ENCODE measurements at regions not wholly inside any gene's neighbourhood (a gene's known extent, or its start where the extent isn't known, plus 50 kb on each side); places are given as distances from the start of the nearest gene placed in this dataset.

- no peak for DNase-seq
Observed at GRCh38 chr16:85415196-85416090, 197.7 kb upstream of the GSE1 start.

DNA sequence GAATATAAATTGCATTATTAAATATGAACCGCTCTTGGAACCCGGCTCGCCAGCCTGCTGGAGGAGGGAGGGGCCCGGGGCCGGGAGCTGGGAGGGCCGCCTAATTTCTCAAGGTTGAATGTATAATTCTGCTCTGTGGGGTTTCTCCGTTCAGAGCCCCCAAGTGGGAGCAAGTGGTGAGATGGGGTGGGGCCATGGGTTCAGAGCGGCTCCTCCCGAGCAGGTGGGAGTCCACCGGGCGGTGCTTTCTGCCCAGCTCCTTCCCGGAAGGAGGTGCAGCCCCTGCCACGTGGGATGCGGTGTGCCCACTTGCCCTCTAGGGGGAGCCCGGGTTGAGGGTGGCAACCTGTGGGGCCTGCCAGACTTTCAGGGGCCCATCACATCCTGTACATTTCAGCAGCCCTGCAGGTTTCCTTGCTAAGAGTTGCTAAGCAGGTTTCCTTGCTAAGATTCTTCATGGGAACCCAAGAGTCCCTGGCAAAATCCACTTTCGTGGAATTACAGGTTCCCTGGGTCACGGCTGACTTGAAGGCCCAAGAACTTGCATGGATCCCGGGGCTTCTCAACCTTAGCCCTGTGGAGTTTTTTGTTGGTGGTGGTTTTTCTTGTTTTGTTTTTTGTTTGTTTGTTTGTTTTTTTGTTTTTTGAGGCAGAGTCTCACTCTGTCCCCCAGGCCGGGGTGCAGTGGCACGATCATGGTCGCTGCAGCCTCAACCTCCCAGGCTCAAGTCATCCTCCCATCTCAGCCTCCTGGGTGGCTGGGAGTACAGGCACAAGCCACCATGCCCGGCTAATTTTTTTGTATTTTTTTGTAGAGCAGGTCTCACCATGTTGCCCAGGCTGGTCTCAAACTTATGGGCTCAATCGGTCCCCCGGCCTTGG is 196.7 kb upstream of the GSE1 start:
- DNase-seq = peak; percentile 32

- DNase-seq = no peak
Observed at GRCh38 chr16:85417156-85417860, 195.8 kb upstream of the GSE1 start.

DNA sequence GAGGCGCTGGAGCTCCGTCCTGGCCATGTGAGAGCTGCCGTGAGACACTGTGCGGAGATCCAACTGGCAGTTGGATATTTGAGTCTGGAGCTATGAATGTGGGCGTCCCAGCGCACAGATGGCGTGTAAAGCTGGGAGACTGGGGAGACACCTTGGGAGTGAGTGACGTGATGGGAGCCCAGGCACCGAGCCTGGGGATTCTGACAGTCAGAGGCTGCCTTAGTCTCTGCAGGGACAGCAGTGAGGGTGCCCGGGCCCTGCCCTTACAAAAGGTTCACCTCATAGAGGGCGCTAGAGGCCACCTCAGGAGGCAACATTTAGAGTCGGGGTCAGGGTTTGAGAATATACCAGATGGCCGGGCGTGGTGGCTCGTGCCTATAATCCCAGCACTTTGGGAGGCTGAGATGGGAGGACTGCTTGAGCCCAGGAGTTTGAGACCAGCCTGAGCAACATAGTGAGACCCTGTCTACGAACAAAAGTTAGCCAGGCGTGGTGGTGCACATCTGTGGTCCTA is 194.1 kb upstream of the GSE1 start:
- DNase-seq = no peak

DNA sequence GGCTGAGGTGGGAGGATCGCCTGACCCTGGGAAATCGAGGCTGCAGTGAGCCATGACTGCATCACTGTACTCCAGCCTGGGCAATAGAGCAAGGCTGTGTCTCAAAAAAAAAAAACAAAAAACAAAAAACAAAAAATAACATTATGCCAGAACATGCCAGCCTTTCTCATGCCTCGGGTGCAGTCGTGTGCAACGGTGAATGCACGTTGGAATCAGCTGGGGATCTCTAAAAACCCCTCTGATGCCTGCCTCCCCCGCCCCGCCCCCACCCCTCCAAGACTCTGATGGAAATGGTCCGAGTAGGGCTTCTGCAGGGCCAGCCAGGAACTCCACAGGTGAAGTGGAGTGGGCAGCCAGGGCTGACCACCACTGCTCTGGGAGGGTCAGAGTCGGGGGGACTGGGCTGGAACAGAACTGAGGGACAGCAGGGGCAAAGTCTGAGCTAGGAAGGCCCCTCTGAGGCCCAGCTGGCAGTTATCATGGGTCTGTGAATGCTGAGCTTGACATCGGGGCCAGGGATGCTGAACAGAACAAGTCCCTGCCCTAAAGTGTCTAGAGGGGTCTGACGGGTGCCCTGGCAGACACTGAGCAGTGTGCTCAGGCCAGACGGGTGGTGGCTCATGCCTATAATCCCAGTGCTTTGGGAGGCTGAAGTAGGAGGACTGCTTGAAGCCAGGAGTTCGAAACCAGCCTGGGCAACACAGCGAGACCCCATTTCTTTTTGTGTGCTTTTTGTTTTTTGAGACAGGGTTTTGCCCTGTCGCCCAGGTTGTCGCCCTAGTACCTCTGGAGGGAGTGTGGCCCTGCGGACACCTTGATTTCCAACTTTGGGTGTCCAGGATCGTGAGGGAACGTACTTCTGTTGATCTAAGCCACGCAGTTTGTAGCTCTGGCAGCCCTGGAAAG is 193.4 kb upstream of the GSE1 start:
- no peak for DNase-seq

DNA sequence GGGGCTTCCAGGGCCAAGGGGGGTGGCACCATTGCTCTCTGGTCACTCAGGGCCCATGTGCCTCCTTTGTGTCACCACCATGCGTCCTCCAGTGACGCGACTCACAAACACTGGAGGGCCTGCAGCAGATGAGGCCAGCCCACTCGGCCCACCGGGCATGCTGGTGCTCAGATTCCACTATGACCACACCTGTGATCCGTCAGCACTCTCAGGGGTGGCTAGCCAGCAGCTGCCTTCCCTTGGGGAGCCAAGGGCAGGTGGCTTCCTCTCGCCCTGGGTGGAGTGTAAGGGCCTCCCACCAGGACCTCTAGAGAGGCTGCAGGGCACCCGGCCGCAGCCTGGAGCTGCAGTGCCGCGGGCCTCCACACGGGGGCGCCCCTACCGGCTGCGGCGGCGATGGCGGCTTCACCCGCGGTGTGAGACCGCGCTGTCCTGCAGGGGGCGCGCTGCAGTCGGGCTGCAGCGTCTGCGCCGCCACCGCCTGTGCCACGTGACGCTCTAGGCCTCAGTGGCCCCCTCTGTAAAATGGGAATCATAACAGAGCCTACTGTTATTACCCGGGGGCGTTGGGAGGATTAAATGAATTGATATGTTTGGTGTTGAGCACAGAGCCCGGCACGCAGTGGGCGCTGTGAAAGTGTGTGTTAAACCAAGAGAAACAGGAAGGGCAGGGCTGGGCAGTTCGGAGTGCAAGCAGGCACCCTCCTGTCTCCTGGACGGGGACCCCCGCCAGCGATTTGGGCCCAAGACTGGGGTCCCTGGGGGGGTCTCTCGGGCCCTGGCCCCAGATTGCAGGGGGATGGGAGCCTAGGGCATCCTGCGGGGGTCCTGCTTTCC is 192.4 kb upstream of the GSE1 start:
- DNase-seq = peak; percentile 59

DNA sequence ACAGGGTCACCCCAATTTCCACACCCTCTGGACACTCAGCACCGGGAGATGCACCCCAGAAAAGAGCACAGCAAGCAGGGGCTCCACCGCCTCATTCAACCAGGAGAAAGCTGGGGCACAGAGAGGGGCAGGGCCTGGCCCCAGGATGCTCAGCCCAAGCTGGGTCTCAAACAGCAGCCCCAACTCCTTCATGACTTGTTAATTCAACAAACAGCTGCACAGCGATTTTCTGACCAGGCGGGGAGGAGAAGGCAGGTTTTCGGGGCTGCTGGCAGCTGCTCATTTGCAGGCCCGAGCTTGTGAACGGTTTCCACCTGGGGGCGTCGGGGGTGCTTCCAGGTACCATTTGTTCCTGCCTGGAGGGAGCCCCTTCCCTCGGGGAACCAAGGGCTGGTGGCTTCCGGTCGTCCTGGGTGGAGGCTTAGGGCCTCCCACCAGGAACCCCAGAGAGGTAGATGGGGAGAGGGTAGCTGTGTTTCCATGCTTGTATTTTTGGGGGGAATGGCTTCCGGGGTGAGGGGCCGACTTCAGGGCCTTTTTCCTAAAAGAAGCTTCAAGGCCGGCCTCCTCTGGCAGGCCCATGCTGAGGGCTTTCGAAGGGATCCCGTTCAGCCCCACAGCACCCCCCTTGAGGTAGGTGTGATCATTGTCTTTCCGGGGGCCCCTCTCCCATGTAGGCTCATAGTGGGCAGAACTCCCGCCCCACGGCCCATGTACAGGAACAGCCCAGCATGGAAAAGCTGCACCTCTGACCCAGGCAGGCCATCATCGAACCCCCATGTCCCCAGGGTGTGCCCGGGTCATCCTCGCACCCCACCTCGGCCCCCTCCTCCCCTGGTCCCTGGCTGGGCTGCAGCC is 191.6 kb upstream of the GSE1 start:
- DNase-seq = no peak

DNA sequence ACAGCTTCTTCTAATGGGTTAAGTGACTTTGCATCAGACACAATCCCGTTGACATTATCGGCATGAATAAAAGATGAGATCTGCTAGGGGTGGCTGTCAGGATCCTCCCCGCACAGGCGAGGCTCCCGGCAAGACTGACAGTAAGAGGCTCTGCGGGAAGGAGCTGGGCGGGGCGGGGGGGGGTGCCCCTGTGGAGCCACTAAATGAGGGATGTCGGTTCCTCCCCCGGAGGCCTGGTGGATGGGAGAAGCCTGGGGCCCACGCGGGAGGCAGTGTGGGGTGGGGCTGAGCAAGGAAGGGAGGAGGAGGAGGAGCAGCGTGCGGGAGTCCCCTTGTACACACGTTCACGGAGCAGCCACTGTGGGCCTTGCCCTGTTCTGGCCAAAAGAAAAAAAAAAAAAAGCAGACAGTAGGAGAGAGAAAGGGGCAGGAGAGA is 190.9 kb upstream of the GSE1 start:
- DNase-seq = no peak

GRCh38 chr16:85422632-85423550 is 190.2 kb upstream of the GSE1 start:
- DNase-seq = no peak

DNA sequence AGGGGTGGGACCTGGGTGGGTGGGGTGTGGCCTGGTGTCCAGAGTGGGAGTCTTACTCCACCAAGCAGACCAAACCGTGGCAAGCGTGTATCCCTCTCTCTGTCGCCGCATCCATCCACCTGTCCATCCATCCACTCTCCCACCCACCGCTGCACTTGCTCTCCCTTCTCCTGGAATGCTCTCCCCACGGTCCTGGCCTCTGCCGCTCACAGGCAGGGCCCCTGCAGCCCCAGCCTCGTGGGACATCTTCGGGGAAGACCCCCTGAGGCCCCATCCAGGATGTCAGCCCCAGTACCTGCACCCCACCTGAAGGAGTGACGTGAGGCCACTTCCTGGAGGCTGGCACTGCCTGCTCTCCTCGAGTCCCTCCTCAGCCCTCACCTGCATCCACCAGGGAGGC is 189.5 kb upstream of the GSE1 start:
- no peak for DNase-seq

DNA sequence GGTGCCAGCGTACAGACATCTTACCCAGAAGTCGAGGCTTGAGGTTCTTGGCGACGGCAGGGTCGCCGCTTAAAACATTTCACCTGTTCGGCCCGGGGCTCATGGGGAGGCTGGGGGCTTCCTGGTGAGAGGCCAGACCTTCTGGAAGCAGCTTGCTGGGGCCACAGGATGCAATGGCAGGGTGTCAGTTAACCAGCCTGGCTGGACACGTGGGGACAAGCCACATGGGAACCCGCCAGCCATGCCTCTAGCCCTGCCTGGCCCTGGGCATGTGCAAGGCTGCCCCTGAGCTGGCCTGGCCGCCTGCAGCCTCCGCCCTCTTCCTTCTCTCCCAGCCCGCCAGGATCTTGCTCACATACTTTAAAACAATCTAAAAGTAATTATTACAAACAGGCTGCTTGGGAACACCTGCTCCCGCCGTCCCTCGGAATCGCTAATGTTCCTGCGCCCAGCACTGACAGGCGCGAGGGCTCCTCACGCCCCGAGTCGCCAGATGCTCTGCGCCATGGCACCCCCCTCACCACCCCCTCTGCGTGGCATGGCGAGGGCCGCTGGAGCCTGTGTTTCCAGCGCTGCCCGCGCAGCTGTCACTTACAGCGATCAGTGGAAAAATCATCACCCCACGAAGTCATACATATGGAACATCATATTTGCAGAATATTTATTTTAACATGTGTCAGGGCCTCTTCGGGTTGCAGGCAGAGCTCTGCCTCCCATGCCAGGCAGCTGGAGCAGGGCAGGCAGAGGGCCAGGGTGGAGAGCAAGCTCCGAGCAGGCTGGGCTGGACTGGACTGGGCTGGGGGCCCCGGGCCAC is 188.7 kb upstream of the GSE1 start:
- DNase-seq = no peak

GRCh38 chr16:85425074-85425662 is 188.0 kb upstream of the GSE1 start:
- no peak for DNase-seq

DNA sequence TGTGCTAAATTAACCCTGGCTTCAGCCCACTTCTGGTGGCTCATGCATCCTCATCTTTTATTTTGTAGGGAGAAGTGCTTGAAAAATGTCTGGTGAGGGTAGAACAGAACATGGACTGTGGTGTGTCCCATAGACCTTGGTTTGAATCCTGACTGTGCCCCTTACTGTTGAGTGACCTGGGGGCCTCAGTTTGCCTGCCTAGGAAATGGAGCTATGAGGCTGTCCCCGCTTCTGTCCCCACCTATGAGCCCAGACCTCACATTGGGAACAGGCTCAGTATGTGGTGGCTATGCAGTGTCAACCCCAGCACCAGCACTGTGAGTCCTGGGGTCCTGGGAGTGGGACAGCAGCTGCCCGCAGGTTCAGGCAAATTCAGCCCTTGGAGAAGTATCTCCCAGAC is 186.3 kb upstream of the GSE1 start:
- DNase-seq = no peak

DNA sequence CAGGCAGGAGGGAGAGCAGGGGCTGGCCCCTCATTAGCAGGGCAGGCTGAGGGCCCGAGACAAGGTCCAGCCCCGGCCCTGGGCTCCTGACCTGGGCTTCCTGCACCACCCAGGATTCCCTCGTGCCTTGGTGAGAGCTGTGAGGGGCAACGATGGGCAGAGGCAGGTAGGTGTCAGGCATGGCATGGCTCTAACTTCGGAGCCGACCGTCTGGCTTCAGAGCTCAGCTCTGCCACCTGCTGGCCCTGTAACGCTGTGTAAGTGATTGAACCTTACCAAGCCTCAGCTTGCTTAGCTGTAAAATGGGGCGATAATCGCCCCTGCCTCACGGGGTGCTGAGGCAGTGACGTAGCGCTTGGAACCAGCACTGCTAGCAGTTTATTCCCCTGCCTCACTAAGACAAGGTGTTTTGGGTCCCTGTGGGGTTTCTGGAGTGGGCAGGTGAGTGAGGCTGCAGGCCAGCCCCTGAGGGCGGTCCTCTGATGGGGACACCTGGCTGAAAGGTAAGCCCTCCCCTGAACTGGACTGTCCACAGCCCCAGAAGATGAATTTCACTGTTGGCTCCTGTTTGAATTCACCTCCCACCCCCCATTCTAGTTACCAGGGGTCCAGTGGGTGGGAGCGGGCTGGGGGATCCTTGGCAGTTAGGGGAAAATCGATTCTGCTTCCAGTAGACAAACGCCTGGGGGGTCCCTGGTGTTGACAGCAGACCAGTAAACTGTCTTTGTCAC is 184.8 kb upstream of the GSE1 start:
- DNase-seq = no peak

DNA sequence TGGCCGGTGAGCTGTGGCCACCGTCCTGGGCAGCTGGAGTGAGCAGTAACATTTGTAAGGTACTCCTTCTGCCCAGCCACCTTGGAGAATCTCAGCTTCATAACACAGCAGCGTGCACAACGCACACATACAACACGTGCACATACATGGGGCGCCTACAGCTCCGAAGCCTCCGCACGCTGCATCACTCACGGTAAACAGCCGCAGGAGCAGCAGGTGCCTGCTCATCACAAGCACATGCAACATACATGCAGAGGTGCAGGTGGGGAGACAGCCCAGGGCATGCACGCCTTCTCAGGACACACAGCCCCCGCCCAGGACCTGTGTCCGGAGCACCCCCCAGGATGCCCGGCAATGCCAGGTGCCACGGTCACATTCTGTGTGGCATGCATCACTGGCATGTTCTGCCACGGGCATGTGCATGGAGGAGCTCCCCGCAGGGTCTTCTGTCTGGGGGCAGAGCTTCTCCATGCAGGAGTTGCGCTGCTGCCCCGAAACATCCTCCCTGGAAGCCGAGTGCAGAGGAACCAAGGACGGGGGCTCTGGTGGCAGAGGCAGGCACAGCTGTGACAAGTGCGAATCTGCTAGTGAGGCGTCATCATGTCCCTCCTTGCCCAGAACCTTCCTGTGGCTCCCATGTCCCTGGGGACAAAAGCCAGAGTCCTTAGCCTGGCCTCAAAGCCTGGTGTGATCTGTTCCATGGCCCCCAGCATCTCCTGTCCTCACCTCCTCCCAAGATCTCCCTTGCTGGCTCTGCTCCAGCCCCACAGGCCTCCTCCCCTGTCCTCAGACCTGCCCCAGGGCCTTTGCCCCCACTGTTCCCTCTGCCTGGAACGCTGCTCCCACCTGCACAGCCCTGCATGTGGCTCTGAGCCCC is 184.0 kb upstream of the GSE1 start:
- no peak for DNase-seq

Data from activated gamma-delta T cell (primary cell).